Inflammatory macrophage (primary cell): ENCODE measurements at regions not wholly inside any gene's neighbourhood (a gene's known extent, or its start where the extent isn't known, plus 50 kb on each side); places are given as distances from the start of the nearest gene placed in this dataset.

Source experiments
- DNase-seq, 2 donors: peaks; one replicate each; pipeline ENCODE4 v3.0.0-alpha.2; 2020 to 2022

DNA sequence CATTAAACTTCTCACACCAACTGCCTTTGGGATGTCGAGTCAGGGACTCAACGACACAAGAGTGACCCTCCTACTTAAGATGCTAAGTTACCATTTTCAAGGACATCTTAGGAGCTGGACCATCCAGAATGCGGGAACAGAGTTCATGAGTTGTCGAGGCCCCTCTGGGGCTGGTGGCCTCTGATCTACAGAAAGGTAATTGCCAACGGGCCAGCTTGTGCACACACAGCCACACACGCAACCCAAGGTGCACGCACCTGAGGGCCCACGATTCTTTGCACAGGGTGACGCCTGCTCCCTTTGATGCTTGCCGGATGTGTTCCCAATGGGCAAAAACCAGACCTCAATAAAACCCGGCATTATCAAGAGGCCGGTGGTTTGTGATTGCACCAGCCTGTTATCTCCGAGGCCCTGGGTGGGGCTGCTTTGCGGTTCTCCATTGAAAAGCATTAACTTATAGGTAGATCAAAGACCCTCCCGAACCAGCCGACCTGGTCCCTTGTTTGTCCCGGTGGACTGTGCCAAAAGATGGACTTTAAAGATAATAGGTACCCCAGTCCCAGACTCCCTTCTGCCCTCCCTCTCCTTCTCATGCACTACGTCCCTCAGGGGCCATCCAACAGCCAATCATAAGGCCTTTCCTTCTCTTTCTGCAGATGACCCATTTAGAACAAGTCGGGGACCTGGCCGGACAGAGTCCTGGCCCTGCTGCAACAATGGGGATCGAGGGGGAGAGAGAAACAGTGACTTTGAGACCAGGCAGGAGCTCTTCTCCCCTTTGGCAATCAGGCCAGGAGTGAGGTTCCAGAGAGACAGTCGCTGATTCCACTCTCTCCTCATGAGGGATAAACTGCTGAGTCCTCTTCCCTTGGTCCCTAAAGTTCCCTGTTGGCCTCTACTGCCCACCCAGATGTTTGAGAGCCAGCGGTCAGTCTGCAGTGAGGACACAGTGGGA, 292.5 kb downstream of the SOX9 start:
- no peak for DNase-seq

DNA sequence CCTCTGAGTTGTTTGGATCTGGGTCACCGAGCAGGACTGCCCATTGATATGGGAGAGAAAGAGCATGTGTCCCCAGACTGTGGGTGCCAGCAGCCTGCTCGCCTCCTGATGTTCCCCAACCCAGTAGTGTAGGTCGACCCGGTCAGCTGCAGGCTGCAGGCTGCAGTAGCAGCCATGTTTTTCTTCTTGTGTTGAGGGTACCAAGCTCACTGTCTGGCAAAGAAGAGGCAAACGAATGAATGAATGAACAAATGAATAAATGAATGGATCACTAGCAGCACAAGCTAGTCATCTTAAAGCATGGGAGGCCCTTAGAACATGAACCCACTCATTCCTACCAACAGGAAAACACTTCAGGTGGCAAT, 293.2 kb downstream of the SOX9 start:
- no peak for DNase-seq

DNA sequence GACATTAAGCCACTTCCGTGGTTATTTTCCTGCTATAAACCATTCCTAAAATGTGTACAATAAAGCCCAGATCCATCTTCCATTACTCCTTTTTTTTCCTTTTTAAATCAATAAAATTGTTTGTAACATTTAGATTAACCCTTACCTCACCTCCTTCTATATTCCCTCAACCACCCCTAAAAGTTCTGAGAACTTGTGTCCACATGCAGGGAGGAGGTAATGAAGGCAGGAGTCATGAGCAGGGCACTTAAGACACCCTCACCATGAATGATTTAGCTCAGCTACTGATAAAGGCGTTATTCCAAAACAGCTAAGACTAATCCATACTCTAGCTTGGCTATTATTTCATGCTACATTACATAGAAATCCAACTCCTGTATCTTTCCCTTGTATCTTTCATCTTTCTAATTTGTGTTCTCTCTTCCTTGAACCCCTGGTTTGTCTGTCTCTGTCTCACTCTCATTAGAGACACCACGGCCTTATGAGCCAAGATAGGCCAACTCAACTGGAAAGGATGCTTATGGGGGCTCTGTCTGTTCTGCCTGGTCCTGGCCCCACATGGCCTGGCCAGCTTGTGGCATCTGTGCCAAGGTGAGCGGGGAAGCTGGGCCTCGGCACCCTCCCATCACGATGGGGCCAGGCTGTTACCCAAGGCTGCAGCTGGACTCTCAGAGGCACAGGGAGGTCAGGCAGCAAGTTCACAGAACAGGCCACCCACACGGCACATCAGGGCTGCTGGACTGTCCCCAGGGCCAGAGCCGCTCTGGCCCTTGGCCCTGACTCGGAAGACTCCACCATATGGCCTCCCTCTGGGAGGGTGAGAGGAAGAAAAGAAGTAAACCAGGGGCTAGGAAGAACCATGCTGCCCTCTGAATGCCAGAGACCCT, 294.4 kb downstream of the SOX9 start:
- DNase-seq: no peak

DNA sequence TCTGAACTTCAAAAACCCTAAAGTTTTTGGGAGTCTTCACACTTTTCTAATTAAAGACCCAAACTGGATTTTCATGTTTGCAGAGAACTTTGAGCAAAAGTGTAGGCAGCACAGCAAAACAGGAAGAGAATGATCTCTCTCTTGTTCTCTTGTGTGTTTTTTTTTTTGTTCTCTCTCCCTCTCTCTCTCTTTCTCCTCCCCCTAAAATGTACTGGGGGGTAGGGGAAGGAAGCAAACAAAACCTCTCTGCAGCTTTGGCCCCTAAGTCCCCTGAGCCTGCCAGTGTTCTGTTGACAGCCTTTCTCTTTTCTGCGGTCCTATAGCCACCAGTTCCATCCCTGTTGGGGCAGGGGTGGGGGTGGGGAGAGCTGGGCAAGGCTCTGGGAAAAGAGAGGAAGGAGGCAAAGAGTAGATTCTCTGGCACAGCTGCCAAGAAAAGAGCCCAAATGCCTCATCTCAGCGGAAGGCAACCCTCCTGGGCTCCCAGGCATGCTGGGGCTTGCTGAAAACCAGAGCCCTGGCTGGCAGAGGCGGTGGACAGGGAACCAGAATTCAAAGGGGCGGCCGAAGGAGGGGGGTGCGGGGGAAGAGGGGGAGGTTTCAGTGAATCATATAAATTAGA, 295.3 kb downstream of the SOX9 start:
- DNase-seq: no peak

DNA sequence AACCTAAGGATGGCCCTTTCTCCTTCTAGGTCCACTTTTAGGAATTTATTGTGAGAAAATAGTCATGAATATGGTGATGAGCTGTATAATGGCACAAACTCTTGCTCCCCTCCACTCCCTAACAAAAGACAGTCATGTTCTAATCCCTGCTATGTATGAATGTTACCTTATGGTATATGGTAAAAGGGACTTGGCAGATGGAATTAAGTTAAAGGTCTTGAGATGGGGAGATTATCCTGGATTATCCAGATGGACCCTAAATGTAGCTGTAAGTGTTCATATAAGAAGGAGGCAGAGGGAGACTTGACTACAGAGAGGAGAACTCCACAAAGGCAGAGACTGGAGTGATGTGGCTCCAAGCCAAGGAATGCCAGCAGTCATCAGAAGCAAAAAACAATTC, 296.1 kb downstream of the SOX9 start:
- no peak for DNase-seq

DNA sequence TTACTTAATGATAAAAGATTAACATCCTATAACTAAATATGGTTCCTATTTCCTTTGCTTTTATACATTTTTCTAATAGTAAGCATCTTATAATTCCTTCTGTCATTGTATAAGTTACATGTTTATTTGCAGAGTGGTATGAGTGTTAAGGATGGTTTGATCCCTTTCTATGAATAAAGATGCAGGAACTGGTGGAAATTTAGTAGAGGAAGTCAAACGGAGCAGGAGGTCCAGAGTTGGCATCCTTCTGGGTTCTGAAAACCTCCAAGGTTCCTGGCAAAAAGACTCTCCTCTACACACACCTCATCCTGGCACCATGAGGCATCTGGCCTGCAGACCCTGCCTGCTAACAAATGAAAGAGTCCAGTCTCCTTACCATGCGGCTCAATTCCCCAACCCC, 296.8 kb downstream of the SOX9 start:
- no peak for DNase-seq

DNA sequence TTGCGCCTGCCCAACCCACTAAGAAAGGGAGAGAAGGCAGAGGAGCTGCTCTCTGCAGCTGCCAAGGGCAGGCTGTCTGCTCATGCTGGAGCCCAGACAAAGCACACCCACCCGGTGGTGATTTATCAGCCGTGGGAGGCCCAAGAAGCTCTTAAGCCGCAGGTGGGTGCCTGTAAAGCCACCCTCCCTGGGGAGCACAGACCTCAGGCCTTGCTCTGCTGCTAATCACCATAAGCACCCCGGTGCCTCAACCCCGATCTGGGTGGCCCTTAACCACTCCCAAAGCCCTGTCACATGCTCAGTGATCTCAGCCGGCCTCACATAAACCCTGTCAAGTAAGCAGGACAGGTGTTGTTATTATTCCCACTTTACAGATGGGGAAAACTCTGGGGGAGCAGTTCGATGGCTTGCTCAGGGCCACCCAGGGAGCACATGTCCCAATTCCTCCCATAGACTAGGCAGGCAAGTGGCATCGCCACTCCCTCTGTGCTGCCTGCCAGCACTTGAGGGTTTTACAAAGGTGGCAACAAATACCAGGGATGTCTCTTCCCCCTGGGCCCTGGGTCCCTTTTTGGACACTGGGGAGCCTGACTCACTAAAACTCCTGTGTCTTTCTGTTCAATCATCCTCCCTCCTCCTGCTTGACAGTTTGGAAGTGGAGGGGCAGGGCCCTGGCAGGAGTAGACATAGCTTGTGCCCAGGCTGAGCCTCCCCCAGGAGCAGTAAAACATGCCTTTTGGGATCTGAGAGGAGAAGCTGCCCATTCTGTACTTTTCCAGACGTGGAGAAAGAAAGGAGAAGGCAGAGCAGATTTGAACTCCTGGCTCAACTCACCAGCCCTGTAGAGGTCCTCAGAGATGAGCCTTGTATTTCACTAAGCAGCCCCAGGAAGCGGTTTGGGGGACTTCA, 299.3 kb downstream of the SOX9 start:
- DNase-seq: no peak

DNA sequence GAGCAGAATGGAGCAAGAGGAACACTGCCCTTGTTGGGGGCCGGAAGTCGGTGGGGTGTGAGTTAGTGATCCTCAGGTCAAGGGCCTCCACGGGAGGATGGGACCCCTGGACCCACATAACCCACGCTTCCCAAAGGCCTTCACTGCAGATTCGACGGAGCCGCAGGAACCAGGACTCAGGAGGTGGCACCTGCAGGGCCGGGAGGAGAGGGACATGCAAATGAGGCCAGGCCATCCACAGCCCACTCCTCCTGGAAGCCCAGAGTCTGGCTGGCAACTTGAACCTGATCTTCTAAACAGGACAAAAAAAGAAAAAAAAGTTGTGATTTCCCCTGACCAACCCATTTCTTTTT, 299.9 kb downstream of the SOX9 start:
- DNase-seq: no peak

DNA sequence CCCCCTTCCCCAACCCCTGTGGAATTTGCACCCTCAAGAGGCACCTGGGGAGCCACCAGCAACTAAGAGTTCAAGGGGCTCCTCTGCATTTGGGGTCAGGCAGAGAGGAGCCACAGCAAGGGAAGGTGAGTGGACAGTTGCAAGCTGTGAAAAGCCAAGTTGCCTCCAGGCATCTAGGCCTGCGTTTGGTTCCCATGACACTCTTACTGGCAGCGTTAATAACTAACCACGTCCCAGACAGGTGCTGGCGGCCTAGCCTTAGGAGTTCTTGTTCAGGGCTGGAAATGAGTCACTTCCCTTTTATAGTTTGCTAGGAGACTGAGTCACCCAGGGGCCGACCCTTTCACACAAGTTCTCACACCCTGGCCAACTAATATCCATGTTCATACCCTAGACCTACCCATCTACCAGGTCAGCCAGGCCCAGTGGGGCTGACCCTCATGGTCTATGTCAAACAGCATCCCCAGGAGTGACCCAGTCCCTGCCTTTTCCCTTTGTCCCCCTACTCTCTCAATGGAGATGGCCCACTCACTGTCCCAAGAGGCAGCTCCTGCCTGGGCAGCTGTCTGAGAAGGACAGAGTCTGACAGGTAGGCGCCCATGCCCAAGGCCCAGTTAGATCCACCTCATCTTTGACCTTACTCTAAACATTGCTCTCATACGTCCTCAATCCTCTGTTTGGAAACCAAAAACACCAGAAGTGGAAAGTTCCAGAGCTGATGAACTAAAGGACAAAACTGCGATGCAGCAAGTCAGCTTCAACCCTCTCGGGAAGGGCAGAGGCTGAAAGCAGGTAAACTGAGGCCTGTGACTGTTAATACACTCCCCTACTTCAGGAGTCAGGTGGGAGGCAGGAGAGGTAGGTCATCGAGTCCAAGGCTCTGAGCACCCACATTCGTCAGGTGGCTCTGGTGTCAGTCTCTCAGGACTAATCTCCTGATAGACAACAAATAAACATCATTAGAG, 300.6 kb downstream of the SOX9 start:
- no peak for DNase-seq

DNA sequence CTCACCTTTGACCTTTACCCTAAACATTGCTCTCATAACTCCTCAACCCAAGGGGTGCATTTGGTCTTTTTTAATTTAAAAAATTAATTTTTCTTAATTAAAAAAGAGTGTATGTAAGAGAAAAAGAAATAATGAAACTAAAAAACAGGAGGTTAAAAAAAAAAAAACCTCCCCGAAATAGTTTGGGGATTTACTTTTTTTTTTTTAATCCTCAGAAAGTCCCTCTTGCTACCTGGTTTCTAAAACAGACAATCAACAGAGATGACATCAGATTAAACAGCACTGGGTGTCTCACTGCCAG, 301.3 kb downstream of the SOX9 start:
- no peak for DNase-seq

DNA sequence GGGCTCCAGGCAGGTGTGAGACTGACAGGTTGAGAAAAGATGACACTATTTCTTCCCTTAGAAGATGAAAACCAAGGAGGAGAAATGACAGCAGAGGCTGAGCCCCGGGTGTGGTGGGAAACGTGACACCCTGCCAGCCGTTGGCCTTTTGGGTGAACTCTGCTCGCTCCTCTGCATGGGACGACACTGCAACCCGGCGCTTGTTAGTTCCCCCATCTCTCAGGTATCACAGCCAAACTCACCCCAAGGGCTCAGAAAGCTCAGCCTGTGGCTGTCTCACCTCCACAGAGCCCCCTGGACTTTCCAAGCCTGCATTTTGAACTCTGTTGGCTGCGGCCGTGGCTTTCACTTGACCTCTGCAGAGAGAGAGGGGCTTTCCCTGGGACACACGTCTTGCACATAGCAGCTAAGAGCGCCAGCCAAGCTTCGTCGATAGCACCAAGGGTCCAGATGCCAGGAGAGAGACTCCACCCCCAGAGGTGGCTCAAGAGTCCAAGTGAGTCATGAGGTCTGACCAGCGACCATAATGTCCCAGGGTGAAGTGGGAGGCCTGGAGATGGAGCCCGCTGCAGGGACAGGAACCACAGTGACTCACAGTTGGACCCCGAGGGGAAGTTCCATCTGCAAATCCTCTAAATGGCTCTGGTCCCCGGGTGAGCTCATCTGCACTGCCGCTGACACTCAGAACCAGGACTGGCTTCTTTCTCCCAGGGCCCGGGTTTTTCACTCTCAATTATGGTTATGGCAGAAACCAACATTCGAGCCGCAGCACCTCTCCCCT, 301.9 kb downstream of the SOX9 start:
- no peak for DNase-seq

DNA sequence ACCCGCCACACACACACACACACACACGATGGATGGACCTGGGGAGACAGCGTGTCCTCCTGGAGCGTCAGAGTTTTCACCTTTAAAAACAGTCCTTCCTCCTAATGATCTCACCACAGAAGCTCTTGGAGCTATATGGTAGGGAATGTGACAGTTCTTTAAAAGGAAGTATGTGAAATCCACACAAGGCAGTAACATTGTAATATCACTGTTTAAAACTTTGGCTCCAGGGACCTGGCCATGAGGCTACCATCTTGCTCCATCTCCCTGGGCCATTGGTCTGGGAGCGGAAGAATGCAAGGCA, 302.4 kb downstream of the SOX9 start:
- no peak for DNase-seq

DNA sequence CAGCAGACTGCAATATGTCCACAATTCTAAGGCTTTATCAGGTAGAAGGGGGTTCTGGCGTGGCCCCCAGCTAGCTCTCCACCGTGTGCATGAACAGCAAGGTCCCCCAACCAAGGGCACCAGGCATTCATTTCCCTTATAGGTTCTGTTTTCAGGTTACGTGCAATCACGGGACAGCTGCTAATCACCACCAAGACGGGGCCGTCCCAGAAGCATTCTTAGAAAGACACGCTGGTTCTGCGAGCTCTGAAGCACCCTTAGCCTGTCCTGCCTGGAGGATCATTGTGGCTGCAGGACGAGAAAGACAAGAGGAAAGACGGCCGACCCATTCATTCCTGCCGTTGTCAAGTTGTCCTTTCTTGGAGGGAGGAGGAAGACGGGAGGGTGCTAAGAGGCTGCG, 302.9 kb downstream of the SOX9 start:
- DNase-seq: no peak

DNA sequence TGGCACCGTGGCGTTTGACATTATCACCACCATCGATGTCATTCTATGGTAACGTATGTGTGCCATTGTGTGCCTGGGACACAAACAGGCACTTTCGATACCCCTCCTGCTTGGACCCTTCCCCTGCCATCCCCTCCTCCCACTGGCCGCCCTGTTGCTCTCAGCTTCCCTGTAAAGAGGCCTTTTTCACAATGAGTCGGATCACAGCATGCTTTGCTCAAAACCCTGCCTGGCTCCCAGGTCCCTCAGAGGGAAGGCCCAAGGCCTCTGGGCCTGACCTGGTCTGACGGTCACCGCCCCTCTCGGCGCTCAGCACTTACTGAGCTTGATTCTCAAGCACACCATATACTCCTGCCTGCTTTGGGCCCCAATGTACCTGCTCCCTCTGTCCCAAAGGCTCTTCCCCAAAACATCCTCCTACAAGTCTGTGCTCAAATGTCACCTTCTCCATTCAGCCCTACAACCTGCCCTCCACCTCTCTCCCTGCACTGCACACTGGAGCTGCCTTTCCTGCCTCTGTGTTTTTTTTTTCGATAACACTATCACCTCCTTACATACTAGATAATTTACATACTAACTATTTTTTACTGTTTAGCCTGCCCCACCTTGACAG, 303.8 kb downstream of the SOX9 start:
- DNase-seq: no peak

DNA sequence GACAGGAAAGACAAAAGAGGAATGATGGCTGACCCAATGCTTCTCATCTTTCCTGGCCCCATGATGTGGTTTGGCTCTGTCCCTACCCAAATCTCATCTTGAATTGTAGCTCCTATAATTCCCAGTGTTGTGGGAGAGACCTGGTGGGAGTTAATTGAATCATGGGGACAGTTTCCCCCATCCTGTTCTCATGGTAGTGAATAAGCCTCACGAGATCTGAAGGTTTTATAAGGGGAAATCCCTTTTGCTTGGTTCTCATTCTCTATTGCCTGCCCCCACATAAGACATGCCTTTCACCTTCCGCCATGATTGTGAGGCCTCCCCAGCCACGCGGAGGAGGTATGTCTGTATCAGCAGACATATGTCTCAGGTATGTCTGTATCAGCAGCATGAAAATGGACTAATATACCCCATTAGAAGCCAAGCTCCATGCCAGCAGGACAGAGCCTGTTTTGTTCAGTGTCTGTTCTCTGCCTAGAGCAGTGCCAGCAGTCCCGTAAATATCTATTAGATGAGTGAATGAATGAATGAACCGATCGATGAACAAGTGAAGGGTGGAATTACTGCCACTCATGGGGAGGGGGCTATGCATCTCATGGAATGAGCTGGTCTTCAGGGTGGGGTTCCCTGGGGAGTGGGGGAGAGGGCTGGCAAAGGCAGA, 304.4 kb downstream of the SOX9 start:
- no peak for DNase-seq

DNA sequence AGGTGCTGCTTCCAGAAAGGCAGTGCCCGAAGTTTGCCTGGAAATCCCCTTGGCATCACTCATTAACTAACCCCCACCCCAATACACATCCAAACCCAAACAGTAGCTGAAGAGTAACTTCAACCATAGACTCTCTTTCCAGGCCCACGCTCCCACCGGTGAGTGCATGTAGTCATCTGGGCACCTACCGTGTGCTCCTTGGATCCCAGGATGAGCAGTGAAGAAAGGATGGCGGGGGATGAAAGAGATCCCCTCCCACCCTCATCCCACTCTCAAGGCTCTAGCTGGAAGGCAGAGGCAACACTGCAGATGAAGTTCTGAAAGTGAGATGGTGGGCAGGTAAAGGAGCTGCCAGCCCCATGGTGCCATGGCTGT, 305.0 kb downstream of the SOX9 start:
- no peak for DNase-seq

DNA sequence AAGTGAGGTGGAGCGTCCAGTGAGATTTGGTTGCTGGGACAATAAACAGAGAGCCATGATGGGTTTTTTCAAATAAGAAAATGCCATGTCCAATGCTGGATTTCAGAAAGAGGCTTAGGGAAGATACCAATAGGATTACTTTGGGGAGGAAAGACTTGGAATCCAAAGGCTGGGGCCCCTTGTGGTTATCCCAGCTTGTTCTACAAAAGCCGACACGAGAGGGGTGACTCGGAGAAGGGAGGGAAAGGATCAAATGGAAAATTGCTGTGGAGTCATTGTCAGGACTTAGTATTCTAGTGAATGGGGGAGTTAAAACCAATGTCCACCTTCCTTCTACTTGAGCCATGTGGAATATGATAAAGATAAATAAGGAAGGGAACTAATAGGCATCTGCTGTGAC, 305.5 kb downstream of the SOX9 start:
- DNase-seq: no peak

DNA sequence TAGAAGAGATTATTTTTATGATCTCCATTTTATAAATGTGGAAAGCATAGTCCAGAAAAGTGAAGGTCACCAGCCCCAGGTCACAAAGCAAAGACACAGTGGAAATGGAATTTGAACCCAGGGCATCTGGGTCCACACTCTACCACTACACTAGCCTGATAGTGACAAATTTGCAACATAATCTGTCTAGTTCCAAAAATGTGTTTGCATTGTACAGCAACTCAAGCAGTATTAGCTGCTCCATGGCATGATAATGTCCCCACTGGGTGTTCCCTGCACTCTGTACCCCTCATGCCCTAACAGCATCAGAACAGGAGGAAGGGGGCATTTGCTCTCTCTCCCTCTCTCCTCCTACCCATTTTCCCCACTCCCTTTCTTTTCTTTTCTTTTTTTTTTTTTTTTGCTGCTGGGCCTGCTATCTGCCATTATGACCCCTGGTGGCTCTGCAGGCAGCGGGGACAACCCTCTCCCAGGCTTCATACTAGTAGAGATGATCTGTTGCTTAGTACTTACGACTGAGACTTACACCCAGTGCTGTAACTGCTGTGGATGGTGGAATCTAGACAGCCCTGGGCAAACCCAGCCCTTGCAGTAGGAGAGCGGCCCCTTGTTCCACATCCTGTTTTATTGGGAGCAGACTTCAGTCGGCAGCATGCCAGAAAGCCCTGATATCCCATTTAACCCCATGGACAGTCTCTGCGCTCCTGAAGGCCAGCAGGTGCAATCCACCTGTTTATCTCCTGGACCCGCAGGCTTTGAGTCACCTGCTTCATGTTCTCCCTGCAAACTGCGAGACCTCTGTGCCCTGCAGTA, 306.3 kb downstream of the SOX9 start:
- no peak for DNase-seq

DNA sequence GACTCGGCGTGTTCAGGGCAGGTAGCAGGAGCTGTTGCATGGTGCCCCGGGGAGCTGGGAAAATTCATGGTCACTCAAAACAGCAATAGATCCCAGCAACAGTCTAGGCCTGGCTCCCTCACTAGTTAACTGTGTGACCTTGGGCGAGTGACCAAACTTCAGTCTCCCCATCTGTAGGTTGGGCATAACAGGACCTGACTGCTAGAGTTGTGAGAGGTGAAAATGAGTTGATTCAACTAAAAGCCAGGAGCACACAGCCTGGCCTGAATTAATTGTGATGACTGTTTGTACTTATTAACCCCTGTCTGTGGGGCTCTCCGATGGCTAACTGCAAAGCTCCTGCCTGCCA, 306.9 kb downstream of the SOX9 start:
- DNase-seq: no peak
